ENCODE measurements at regions not wholly inside any gene's neighbourhood (a gene's known extent, or its start where the extent isn't known, plus 50 kb on each side); places are given as distances from the start of the nearest gene placed in this dataset.

DNA sequence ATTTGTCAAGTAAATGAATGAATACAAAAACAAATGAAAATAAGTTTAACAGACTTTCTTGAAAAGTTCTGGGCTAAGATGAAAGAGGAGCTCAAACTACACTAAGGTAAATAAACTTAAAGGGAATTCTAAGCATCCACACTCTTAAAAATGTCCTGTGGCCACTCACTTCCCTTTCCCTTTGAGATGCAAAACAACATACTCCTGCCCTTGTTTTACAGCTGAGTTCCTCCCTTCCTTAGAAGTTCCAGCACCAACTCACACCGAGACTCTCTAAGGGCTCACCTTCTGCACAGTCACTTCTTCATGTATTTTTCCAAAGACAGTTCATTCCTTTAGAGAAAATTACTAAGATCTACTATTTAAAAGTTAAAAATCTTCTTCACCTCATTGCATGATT is 123.3 kb upstream of the CMC1 start:
- TF ChIP-seq, protein P1, sequence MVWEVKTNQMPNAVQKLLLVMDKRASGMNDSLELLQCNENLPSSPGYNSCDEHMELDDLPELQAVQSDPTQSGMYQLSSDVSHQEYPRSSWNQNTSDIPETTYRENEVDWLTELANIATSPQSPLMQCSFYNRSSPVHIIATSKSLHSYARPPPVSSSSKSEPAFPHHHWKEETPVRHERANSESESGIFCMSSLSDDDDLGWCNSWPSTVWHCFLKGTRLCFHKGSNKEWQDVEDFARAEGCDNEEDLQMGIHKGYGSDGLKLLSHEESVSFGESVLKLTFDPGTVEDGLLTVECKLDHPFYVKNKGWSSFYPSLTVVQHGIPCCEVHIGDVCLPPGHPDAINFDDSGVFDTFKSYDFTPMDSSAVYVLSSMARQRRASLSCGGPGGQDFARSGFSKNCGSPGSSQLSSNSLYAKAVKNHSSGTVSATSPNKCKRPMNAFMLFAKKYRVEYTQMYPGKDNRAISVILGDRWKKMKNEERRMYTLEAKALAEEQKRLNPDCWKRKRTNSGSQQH (CRISPR knock-in tag; IDR thresholded peaks at IDR 0.05): no peak
- TF ChIP-seq, protein P2, sequence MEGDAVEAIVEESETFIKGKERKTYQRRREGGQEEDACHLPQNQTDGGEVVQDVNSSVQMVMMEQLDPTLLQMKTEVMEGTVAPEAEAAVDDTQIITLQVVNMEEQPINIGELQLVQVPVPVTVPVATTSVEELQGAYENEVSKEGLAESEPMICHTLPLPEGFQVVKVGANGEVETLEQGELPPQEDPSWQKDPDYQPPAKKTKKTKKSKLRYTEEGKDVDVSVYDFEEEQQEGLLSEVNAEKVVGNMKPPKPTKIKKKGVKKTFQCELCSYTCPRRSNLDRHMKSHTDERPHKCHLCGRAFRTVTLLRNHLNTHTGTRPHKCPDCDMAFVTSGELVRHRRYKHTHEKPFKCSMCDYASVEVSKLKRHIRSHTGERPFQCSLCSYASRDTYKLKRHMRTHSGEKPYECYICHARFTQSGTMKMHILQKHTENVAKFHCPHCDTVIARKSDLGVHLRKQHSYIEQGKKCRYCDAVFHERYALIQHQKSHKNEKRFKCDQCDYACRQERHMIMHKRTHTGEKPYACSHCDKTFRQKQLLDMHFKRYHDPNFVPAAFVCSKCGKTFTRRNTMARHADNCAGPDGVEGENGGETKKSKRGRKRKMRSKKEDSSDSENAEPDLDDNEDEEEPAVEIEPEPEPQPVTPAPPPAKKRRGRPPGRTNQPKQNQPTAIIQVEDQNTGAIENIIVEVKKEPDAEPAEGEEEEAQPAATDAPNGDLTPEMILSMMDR (IDR thresholded peaks at IDR 0.05 in 2 of 3, conservative IDR thresholded peaks at IDR 0.05 in 1 of 3; ENCODE audit: insufficient read depth in 2 of 3, low read depth in 1 of 3, low read length in 3 of 3): no peak
- TF ChIP-seq, protein P3, sequence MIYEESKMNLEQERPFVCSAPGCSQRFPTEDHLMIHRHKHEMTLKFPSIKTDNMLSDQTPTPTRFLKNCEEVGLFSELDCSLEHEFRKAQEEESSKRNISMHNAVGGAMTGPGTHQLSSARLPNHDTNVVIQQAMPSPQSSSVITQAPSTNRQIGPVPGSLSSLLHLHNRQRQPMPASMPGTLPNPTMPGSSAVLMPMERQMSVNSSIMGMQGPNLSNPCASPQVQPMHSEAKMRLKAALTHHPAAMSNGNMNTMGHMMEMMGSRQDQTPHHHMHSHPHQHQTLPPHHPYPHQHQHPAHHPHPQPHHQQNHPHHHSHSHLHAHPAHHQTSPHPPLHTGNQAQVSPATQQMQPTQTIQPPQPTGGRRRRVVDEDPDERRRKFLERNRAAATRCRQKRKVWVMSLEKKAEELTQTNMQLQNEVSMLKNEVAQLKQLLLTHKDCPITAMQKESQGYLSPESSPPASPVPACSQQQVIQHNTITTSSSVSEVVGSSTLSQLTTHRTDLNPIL (CRISPR knock-in tag; IDR thresholded peaks at IDR 0.05): no peak
- TF ChIP-seq, protein P4, sequence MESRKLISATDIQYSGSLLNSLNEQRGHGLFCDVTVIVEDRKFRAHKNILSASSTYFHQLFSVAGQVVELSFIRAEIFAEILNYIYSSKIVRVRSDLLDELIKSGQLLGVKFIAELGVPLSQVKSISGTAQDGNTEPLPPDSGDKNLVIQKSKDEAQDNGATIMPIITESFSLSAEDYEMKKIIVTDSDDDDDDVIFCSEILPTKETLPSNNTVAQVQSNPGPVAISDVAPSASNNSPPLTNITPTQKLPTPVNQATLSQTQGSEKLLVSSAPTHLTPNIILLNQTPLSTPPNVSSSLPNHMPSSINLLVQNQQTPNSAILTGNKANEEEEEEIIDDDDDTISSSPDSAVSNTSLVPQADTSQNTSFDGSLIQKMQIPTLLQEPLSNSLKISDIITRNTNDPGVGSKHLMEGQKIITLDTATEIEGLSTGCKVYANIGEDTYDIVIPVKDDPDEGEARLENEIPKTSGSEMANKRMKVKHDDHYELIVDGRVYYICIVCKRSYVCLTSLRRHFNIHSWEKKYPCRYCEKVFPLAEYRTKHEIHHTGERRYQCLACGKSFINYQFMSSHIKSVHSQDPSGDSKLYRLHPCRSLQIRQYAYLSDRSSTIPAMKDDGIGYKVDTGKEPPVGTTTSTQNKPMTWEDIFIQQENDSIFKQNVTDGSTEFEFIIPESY (CRISPR knock-in tag; IDR thresholded peaks at IDR 0.05): no peak

Data from K562 (cell line).